ENCODE measurements at regions not wholly inside any gene's neighbourhood (a gene's known extent, or its start where the extent isn't known, plus 50 kb on each side); places are given as distances from the start of the nearest gene placed in this dataset.

GRCh38 chr15:39216816-39217215, 364.1 kb upstream of the THBS1 start:
- no peaks in the 10 kb centered on the region for H3K9me3 ChIP-seq (ENCODE audit: low read length)

GRCh38 chr15:39219608-39220007, 361.3 kb upstream of the THBS1 start:
- TF ChIP-seq EZH2 (IDR thresholded peaks at IDR 0.05; ENCODE audit: borderline replicate concordance, low read length) (no peak), CTCF (IDR thresholded peaks at IDR 0.05; ENCODE audit: low read length) (no peak)

More at GRCh38 chr15:39216816-39217215, 364.1 kb upstream of the THBS1 start:
- Histone ChIP-seq H4K20me1 (ENCODE audit: insufficient read depth, low read length) (no peaks in the 10 kb centered on the region), H3K27me3 (ENCODE audit: insufficient read depth, low read length) (no peaks in the 10 kb centered on the region), H3K27ac (ENCODE audit: low read depth, low read length, poor library complexity, severe bottlenecking) (no peak overlapping the region), H3K79me2 (ENCODE audit: insufficient read depth, low read length) (no peaks in the 10 kb centered on the region), H3K9me2 (ENCODE audit: low read depth, low read length) (no peaks in the 10 kb centered on the region), H3F3A (ENCODE audit: insufficient read depth, low read length) (no peaks in the 10 kb centered on the region), H2AFZ (ENCODE audit: low read length) (no peak overlapping the region), H3K4me2 (ENCODE audit: low read length) (no peak overlapping the region), H3K4me3 (ENCODE audit: low read depth, low read length, poor library complexity, severe bottlenecking) (no peak overlapping the region), H3K36me3 (ENCODE audit: insufficient read depth, low read length) (no peaks in the 10 kb centered on the region), H3K4me1 (ENCODE audit: insufficient read depth, low read length, severe bottlenecking) (no peaks in the 10 kb centered on the region), H3K9ac (ENCODE audit: low read length) (no peak overlapping the region)
- TF ChIP-seq CTCF (IDR thresholded peaks at IDR 0.05; ENCODE audit: low read length) (no peak), EZH2 (IDR thresholded peaks at IDR 0.05; ENCODE audit: borderline replicate concordance, low read length) (no peak)

GRCh38 chr15:39226169-39226937, 354.5 kb upstream of the THBS1 start:
- H3K4me2 ChIP-seq (ENCODE audit: low read length) = no peak overlapping the region
- H3K9ac ChIP-seq (ENCODE audit: low read length) = no peak overlapping the region
- no peaks in the 10 kb centered on the region for H3K9me2 ChIP-seq (ENCODE audit: low read depth, low read length)
- H3K79me2 ChIP-seq (ENCODE audit: insufficient read depth, low read length) = no peaks in the 10 kb centered on the region
- no peaks in the 10 kb centered on the region for H3K9me3 ChIP-seq (ENCODE audit: low read length)
- no peak overlapping the region for H2AFZ ChIP-seq (ENCODE audit: low read length)
- no peaks in the 10 kb centered on the region for H3K36me3 ChIP-seq (ENCODE audit: insufficient read depth, low read length)
- no peak overlapping the region for H3K4me3 ChIP-seq (ENCODE audit: low read depth, low read length, poor library complexity, severe bottlenecking)
- H3K27me3 ChIP-seq (ENCODE audit: insufficient read depth, low read length) = no peaks in the 10 kb centered on the region
- TF ChIP-seq CTCF (IDR thresholded peaks at IDR 0.05; ENCODE audit: low read length) (no peak), EZH2 (IDR thresholded peaks at IDR 0.05; ENCODE audit: borderline replicate concordance, low read length) (no peak)
- no peaks in the 10 kb centered on the region for H3F3A ChIP-seq (ENCODE audit: insufficient read depth, low read length)
- H4K20me1 ChIP-seq (ENCODE audit: insufficient read depth, low read length) = no peaks in the 10 kb centered on the region
- no peak overlapping the region for H3K27ac ChIP-seq (ENCODE audit: low read depth, low read length, poor library complexity, severe bottlenecking)
- no peaks in the 10 kb centered on the region for H3K4me1 ChIP-seq (ENCODE audit: insufficient read depth, low read length, severe bottlenecking)

More at GRCh38 chr15:39219608-39220007, 361.3 kb upstream of the THBS1 start:
- Histone ChIP-seq H3K9ac (ENCODE audit: low read length) (no peak overlapping the region), H2AFZ (ENCODE audit: low read length) (no peak overlapping the region), H3K4me3 (ENCODE audit: low read depth, low read length, poor library complexity, severe bottlenecking) (no peak overlapping the region), H3K4me2 (ENCODE audit: low read length) (no peak overlapping the region), H3K79me2 (ENCODE audit: insufficient read depth, low read length) (no peaks in the 10 kb centered on the region), H3K36me3 (ENCODE audit: insufficient read depth, low read length) (no peaks in the 10 kb centered on the region), H3K9me3 (ENCODE audit: low read length) (no peaks in the 10 kb centered on the region), H3K27me3 (ENCODE audit: insufficient read depth, low read length) (no peaks in the 10 kb centered on the region), H3K9me2 (ENCODE audit: low read depth, low read length) (no peaks in the 10 kb centered on the region), H3F3A (ENCODE audit: insufficient read depth, low read length) (no peaks in the 10 kb centered on the region), H4K20me1 (ENCODE audit: insufficient read depth, low read length) (no peaks in the 10 kb centered on the region), H3K4me1 (ENCODE audit: insufficient read depth, low read length, severe bottlenecking) (no peaks in the 10 kb centered on the region), H3K27ac (ENCODE audit: low read depth, low read length, poor library complexity, severe bottlenecking) (no peak overlapping the region)
